ENCODE measurements at regions not wholly inside any gene's neighbourhood (a gene's known extent, or its start where the extent isn't known, plus 50 kb on each side); places are given as distances from the start of the nearest gene placed in this dataset.

- Histone ChIP-seq H2AFZ (ENCODE audit: low read depth, low read length, poor library complexity, severe bottlenecking) (no peak overlapping the region), H4K20me1 (ENCODE audit: insufficient read depth) (no peaks in the 10 kb centered on the region), H3K4me1 (ENCODE audit: control insufficient read depth in 1 of 2, insufficient read depth in 2 of 2, low read length in 2 of 2) (peaks cover 0 to 14% of the 10 kb centered on the region in 2 experiments; a peak in 2 of 4 replicates), H3K9ac (ENCODE audit: low read length) (no peak overlapping the region), H3K36me3 (ENCODE audit: control insufficient read depth in 1 of 2, insufficient read depth in 2 of 2, low read length in 2 of 2) (no peaks in the 10 kb centered on the region), H3K4me3 (replicated peaks in 1 of 2; ENCODE audit: low read depth in 1 of 2, low read length in 2 of 2) (no peak overlapping the region), H3K79me2 (ENCODE audit: insufficient read depth, low read length) (no peaks in the 10 kb centered on the region), H3K9me2 (ENCODE audit: insufficient read depth) (no peaks in the 10 kb centered on the region), H3K27me3 (ENCODE audit: insufficient read depth, low read length) (no peaks in the 10 kb centered on the region), H3K4me2 (ENCODE audit: low read length) (no peak overlapping the region), H3K27ac (ENCODE audit: low read depth, low read length) (no peak overlapping the region), H3K9me3 (ENCODE audit: control insufficient read depth in 1 of 2, insufficient read depth in 1 of 2, low read depth in 1 of 2, low read length in 2 of 2) (no peaks in the 10 kb centered on the region)
- POLR2A ChIA-PET = no interaction called here
- intact Hi-C loops (cut with micrococcal nuclease) = no loop called here
- no peak for TF ChIP-seq CTCF (IDR thresholded peaks at IDR 0.05 in 2 of 3, conservative IDR thresholded peaks at IDR 0.05 in 1 of 3; ENCODE audit: borderline replicate concordance in 1 of 3, insufficient read depth in 1 of 3, low read depth in 2 of 3, low read length in 2 of 3)
- TF ChIP-seq ZBTB33 (IDR thresholded peaks at IDR 0.05; ENCODE audit: extremely low read depth, insufficient replicate concordance, low read length) = no peak
- TF ChIP-seq EZH2phosphoT487 (IDR thresholded peaks at IDR 0.05; ENCODE audit: borderline replicate concordance) = no peak
- no peak for TF ChIP-seq MAX (IDR thresholded peaks at IDR 0.05)
- TF ChIP-seq ATF3 (IDR thresholded peaks at IDR 0.05) = no peak
- no peak for TF ChIP-seq ZFX (IDR thresholded peaks at IDR 0.05)
- no peak for TF ChIP-seq CEBPB (IDR thresholded peaks at IDR 0.05; ENCODE audit: low read depth)
- TF ChIP-seq CBX3 (IDR thresholded peaks at IDR 0.05; ENCODE audit: low read depth) = no peak
- no peak for TF ChIP-seq SIN3A (IDR thresholded peaks at IDR 0.05; ENCODE audit: low read depth)
- ATAC-seq (no peak), DNase-seq (ENCODE audit: low read depth, low spot score) (no peak)
- RAD21 ChIA-PET (ENCODE audit: low non-redundant PET in 1 of 2, low total read pairs in 2 of 2, uncharacterized antibody in 2 of 2, unreplicated experiment in 2 of 2) = no interaction called here
- CTCF ChIA-PET = no interaction called here
- BruUV-seq (replicated peaks) = no TSS peak
Measured at GRCh38 chr22:19579115-19579811, 55.1 kb upstream of the CLDN5 start.
